OCI-LY3 (cell line): ENCODE measurements at regions not wholly inside any gene's neighbourhood (a gene's known extent, or its start where the extent isn't known, plus 50 kb on each side); places are given as distances from the start of the nearest gene placed in this dataset.

Source experiments
- EZH2phosphoT487 ChIP-seq: fragments of 200-600 bp; shearing (Covaris generic); IDR thresholded peaks from 2 replicates; pipeline ENCODE4 v1.6.1; 2018; ENCODE audit warnings: antibody characterized with exemption, mixed run types, low read depth
- TF ChIP-seq, protein P1 (sequence below): fragments of 200-600, 300-600 bp; sonication (generic); IDR thresholded peaks from 2 replicates; pipeline ENCODE4 v1.5.1; 2014; ENCODE audit warnings: antibody characterized with exemption, low read length, low read depth

DNA sequence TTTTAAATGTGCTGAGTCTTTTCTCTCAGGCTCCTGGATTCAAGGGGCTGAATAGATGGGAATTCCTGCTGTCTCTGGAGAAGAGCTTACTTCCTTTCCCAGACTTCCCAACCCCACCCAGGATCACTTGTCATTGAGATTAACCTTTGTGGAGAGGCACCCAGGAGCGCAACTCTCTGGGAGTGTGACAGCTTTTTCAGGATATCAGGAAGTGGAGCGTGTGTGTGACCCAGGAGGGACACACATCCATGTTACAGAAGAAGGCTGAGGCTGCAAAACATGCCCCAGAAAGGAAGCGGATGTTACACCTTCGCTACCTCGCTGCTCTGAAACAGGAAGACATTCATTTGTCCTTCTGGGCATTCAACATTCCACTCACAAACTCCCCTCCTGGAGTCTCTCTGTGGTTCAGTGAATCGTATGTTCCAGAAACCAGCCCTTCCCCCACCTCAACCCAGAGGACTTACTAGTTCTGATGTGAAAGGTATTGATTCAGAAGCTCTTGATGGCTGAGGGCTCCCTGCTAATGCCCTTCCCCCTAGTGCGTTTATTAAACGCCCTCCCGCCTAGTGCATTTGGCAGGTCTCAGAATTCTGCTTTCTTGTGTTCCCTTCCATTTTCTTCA is 523.9 kb downstream of the TNS1 start:
- TF ChIP-seq, protein P1, sequence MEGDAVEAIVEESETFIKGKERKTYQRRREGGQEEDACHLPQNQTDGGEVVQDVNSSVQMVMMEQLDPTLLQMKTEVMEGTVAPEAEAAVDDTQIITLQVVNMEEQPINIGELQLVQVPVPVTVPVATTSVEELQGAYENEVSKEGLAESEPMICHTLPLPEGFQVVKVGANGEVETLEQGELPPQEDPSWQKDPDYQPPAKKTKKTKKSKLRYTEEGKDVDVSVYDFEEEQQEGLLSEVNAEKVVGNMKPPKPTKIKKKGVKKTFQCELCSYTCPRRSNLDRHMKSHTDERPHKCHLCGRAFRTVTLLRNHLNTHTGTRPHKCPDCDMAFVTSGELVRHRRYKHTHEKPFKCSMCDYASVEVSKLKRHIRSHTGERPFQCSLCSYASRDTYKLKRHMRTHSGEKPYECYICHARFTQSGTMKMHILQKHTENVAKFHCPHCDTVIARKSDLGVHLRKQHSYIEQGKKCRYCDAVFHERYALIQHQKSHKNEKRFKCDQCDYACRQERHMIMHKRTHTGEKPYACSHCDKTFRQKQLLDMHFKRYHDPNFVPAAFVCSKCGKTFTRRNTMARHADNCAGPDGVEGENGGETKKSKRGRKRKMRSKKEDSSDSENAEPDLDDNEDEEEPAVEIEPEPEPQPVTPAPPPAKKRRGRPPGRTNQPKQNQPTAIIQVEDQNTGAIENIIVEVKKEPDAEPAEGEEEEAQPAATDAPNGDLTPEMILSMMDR: no peak
- no peak for TF ChIP-seq EZH2phosphoT487
